ENCODE measurements at regions not wholly inside any gene's neighbourhood (a gene's known extent, or its start where the extent isn't known, plus 50 kb on each side); places are given as distances from the start of the nearest gene placed in this dataset.

DNA sequence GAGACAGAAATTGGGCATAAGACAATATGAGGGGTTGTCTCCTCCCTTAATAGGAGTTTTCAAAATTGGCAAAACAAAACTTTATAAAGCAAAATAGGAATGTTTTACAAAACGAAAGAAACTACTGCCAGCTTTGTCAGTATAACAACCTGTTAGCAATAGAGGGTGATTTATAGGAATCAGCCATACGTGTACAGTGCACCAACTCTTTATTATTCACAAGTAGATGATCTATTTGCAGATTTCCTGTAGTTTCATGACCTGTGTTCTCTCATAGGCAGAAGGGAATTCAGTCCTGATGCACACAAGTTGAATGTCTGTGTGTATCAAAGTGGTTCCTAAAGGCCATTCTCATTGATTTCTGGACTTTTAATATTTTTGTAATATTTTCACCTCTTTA is 116.3 kb downstream of the MFAP3L start (continued):
- TF ChIP-seq, protein P1, sequence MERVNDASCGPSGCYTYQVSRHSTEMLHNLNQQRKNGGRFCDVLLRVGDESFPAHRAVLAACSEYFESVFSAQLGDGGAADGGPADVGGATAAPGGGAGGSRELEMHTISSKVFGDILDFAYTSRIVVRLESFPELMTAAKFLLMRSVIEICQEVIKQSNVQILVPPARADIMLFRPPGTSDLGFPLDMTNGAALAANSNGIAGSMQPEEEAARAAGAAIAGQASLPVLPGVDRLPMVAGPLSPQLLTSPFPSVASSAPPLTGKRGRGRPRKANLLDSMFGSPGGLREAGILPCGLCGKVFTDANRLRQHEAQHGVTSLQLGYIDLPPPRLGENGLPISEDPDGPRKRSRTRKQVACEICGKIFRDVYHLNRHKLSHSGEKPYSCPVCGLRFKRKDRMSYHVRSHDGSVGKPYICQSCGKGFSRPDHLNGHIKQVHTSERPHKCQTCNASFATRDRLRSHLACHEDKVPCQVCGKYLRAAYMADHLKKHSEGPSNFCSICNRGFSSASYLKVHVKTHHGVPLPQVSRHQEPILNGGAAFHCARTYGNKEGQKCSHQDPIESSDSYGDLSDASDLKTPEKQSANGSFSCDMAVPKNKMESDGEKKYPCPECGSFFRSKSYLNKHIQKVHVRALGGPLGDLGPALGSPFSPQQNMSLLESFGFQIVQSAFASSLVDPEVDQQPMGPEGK (CRISPR knock-in tag; IDR thresholded peaks at IDR 0.05): no peak
- no peak for TF ChIP-seq ZNF205 (CRISPR knock-in tag; IDR thresholded peaks at IDR 0.05)

- in situ Hi-C loops (cut with HindIII; ENCODE audit: extremely low pct_ligation_motif_present, low pct_unique_long_range_greater_than_20kb) (no loop called here), intact Hi-C loops (cut with micrococcal nuclease; ENCODE audit: unreplicated experiment) (no loop called here)
- WGBS (ENCODE audit: low lambda C conversion rate): 16% methylated on average over 9 of the region's 9 CpGs
- H3K4me2 ChIP-seq (ENCODE audit: low read depth, low read length): peak overlapping the region; percentile 51; the same call in 1 of the 2 replicates
- CTCF ChIA-PET (ENCODE audit: low intra/inter-chr PET ratio, low total read pairs): no interaction called here
- H2AFZ ChIP-seq (ENCODE audit: low read length): no peak overlapping the region
- no peak overlapping the region for H3K27ac ChIP-seq (ENCODE audit: extremely low read length, insufficient read depth, low read length)
- no peaks in the 10 kb centered on the region for H4K20me1 ChIP-seq (ENCODE audit: insufficient read depth, low read length)
- POLR2A ChIA-PET: no interaction called here
- no peaks in the 10 kb centered on the region; a peak in 1 of 5 replicates for H3K27me3 ChIP-seq (ENCODE audit: control insufficient read depth in 1 of 2, insufficient read depth in 2 of 2, low read length in 2 of 2)
- ATAC-seq (peak; percentile 50; the same call in 2 of the 3 replicates), DNase-seq (ENCODE audit: low spot score) (no peak), FAIRE-seq (no peak)
- no peaks in the 10 kb centered on the region for H3K79me2 ChIP-seq (ENCODE audit: insufficient read depth, low read length)
- H3K9ac ChIP-seq (ENCODE audit: insufficient read depth, low read depth, low read length): no peak overlapping the region
- H3K4me3 ChIP-seq (replicated peaks in 1 of 3; ENCODE audit: insufficient read depth in 1 of 3, low read depth in 2 of 3, low read length in 3 of 3): no peak overlapping the region
- H3K4me1 ChIP-seq (ENCODE audit: insufficient read depth, low read length): peaks cover 8% of the 10 kb centered on the region
- TF ChIP-seq ZNF17 (CRISPR knock-in tag; IDR thresholded peaks at IDR 0.05): no peak
- TF ChIP-seq ZNF678 (CRISPR knock-in tag; IDR thresholded peaks at IDR 0.05): no peak
- TF ChIP-seq MTERF4 (CRISPR knock-in tag; IDR thresholded peaks at IDR 0.05): no peak
- TF ChIP-seq TFDP1 (CRISPR knock-in tag; IDR thresholded peaks at IDR 0.05; ENCODE audit: borderline replicate concordance): no peak
- no peak for TF ChIP-seq GPBP1L1 (CRISPR knock-in tag; IDR thresholded peaks at IDR 0.05)
- TF ChIP-seq POLR2G (IDR thresholded peaks at IDR 0.05; ENCODE audit: low read depth, low read length): no peak
- no peak for TF ChIP-seq ZIK1 (CRISPR knock-in tag; IDR thresholded peaks at IDR 0.05; ENCODE audit: borderline replicate concordance, low read depth)
- TF ChIP-seq ZMAT3 (CRISPR knock-in tag; conservative IDR thresholded peaks at IDR 0.05): no peak
- TF ChIP-seq FOSL1 (CRISPR knock-in tag; IDR thresholded peaks at IDR 0.05; ENCODE audit: borderline replicate concordance): no peak
- TF ChIP-seq SAP130 (CRISPR knock-in tag; IDR thresholded peaks at IDR 0.05; ENCODE audit: low read depth): no peak
- no peak for TF ChIP-seq ZNF660 (CRISPR knock-in tag; IDR thresholded peaks at IDR 0.05; ENCODE audit: borderline replicate concordance, low read depth)
- no peak for TF ChIP-seq HCFC1 (IDR thresholded peaks at IDR 0.05; ENCODE audit: low read depth, low read length)
- no peak for TF ChIP-seq ARNTL (CRISPR knock-in tag; IDR thresholded peaks at IDR 0.05)
- TF ChIP-seq, protein P2, sequence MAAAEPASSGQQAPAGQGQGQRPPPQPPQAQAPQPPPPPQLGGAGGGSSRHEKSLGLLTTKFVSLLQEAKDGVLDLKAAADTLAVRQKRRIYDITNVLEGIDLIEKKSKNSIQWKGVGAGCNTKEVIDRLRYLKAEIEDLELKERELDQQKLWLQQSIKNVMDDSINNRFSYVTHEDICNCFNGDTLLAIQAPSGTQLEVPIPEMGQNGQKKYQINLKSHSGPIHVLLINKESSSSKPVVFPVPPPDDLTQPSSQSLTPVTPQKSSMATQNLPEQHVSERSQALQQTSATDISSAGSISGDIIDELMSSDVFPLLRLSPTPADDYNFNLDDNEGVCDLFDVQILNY (CRISPR knock-in tag; conservative IDR thresholded peaks at IDR 0.05): no peak
- no TSS peak for BruUV-seq (replicated peaks)
- H3K9me3 ChIP-seq (ENCODE audit: low read length): no peaks in the 10 kb centered on the region
- H3K36me3 ChIP-seq (replicated peaks in 1 of 2; ENCODE audit: control insufficient read depth in 1 of 2, insufficient read depth in 2 of 2, low read length in 2 of 2): no peaks in the 10 kb centered on the region
Measured at GRCh38 chr4:169909479-169909878, 116.7 kb downstream of the MFAP3L start.

Data from HepG2 (cell line).